ENCODE measurements at regions not wholly inside any gene's neighbourhood (a gene's known extent, or its start where the extent isn't known, plus 50 kb on each side); places are given as distances from the start of the nearest gene placed in this dataset.

GRCh38 chr5:8360012-8360411 lies 491.1 kb downstream of the MTRR start:
- no peak for TF ChIP-seq POLR2A (IDR thresholded peaks at IDR 0.05)
- TF ChIP-seq CTCF (IDR thresholded peaks at IDR 0.05): no peak
- TF ChIP-seq POLR2AphosphoS5 (IDR thresholded peaks at IDR 0.05): no peak
- no peak for TF ChIP-seq EP300 (IDR thresholded peaks at IDR 0.05; ENCODE audit: low read depth)

Data from transverse colon (tissue), 4 donors.